ENCODE measurements at regions not wholly inside any gene's neighbourhood (a gene's known extent, or its start where the extent isn't known, plus 50 kb on each side); places are given as distances from the start of the nearest gene placed in this dataset.

DNA sequence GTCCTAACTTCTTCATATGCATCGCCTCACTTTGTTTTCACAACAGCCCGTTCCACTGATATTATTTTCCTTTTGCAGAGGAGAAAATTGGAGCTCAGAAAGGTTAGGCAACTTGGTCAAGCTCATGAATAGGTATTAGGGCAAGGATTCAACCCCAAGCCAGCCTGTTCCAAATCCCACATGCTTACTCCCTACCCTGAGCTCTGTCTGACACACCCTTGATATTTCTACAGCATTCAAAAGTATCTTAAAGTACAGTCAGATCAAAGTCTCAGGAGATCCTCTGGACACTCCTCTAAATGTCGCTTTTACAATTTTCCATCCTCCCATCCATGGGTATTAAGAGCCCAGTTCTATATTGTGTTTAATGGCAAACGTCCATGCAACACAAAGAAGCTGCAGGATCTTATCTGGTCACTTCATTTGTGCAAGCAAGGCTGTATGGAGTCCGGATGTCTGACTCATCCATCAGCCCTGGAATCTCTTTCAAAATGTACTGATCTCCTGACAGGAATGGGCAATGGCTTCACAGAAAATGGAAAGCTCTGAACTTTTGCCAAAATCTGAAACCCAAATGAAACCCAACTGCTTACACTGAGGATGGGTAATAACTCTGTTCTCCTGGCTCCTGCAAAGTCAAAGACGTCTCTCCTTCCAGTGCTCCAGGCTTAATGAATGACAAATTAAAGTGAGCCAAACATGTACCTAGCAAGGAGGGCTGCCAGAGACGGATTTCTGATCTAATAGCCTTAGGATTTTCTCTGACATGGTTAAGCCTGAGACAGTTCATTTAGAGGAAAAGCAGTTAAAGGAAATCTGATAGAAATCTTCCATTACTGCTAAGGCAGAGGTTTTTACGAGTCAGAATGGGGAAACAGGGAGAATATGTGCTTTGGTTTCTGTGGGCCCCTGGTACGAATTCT, 230.9 kb upstream of the RORA start:
- DNase-seq = no peak

DNA sequence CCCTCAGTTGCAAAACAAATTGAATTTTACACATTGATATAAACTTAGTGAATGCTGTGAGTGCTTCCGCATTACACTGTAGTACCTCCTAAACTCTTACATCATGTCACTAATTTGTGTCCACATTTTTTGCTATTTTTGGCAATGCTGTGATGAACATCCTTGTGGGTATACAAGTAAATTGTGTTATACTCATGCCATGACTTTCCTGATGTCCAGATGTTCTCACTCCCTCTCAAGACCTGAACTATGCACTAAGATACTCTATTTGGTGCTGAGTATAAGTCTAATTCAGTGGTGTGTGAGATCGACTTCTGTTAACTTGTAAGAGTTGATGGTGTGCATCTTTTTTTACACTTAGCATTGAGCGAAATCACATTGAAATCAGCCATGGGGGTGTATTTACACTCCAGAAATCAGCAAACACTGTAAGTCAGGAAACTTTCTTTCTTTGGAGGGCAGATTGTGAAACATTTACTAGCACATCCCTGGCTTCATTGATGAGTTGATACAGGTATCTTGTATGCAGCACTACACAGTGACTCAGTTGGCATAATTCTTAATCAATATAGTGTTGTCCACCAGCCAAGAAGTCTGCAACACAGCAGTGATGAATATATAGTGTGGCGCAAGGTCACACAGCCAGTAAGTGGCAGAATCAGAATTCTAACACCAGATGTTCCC, 228.1 kb upstream of the RORA start:
- no peak for DNase-seq

DNA sequence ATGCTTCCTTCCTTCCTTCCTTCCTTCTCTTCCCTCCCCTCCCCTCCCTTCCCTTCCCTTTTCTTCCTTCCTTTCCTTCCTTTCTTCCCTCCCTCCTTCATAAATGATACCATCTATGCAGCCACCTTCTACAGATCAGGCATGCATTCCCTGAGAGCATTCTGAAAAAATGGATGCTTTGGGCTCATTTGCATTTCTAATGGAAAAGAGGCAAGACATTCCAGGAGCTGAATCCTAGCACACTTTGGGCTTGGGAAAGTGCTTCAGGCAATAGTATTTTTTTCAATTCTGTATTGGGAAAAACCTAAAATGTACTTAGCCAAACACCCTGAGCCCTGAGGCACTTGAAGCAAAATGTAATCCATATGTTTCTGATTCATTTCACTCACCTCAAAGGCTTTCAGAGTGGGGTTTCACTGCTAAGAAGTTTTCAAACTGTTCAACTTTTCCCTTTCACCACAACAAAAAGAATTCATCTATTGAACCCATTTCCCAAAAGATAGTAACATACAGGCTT, 220.1 kb upstream of the RORA start:
- no peak for DNase-seq

DNA sequence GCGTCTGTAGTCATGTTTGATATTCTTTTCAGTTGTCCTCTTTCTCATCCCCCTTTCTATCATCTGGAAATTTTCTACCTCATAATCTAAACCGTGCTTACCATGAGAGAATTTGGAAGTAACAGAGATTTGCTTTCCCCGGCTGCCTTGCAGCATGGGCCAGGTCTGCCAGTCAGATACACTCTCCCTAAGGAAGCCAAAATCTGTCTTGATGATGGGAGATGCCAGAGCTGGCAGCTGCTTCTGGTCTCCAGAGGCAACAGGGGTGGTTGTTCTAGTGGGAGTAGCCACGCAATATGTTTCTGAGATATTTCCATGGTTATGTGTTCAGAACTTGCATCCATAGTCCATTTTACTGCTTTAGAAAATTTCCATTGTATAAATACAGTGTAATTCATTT, 218.9 kb upstream of the RORA start:
- no peak for DNase-seq

DNA sequence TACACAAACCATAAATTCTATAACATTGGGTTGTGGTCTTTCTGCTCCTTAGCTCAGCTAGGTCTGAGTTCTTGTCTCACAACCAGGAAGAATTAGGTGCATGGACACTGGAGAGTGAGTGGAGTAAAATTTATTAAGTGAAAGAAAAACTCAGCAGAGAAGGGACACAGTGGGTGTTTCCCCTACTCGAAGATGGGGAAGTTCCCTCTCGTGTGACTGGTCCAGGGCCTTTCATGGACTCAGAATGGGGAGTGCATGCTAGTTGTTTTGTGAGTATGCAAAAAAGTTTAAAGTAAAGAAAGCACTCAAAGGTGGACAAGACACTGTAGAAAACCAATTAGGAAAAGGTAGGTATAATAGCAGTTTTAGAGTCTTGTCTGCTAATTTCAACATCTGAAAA, 215.5 kb upstream of the RORA start:
- DNase-seq = no peak

DNA sequence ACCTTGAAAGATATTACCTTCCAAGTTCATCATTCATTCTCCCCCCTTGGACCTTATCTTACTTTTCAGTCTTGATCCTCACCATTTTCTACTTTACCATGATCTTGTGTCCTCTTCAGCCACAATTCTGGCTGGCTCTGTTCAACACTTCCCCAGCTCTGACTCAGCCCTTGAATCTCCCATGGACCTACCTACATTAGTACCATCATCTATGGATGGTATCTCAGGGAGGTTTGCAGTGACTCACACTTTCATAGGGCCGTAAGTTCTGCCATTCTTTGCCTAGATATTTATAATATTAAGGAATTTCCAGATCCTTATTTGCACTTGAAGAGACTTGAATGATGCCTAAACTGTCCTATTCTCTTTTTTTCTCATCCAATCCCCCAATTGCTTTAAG, 213.7 kb upstream of the RORA start:
- no peak for DNase-seq

DNA sequence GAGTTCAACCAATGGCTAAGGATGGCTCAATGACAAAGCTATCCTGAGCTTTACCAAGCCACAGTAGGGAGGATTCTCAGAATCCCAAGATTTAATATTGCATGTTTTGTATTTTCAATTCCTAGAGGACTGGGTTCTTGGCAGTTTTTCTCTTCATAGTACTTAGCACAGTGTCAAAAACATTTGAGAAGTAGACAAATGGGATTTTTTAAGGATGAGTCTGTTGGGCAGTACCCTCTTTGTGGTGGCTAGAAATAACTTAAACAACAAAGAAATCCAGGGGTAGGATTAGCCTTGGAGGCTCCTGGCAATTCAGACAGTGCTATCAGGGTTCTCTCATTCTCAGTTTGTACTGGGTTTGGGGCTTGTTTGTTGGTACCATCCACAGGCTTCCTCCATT, 212.8 kb upstream of the RORA start:
- DNase-seq = no peak

DNA sequence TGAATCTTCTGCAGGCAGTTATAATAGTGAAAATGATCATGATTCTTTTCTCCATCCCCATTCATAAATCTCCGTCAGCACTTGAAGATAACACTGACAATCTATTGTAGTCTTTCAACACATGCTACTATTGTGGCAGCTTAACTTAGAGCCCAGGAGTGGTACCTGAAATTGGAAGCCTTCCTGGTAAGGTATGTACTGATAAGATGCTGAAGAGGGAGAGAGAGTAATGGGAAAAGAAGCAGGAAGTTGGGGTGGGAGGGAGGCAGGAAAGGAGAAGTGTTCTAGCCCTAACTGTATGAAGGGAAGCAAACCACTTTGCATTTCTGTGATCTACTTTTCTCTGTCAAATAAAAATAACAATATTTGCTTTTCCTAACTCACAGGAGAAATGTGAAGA, 197.4 kb upstream of the RORA start:
- DNase-seq = no peak

DNA sequence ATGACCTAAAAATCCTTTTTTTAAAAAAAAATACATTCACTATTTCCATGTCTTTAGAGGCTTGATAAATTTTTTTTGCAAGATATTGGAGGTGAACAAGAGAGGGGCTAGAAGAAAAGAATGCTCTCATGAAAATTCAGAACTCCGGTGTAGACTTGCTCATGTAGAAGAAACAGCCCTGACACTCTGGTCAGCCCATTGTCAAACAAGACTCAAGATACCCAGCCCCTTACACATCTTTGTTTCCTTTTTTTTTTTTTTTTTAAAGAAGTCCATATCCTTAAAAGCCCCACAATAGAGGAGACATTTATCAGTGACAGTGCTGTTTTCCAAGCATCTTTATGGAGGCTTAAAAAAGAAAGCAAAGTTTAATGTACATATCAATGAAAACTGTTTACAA, 196.8 kb upstream of the RORA start:
- DNase-seq = no peak

DNA sequence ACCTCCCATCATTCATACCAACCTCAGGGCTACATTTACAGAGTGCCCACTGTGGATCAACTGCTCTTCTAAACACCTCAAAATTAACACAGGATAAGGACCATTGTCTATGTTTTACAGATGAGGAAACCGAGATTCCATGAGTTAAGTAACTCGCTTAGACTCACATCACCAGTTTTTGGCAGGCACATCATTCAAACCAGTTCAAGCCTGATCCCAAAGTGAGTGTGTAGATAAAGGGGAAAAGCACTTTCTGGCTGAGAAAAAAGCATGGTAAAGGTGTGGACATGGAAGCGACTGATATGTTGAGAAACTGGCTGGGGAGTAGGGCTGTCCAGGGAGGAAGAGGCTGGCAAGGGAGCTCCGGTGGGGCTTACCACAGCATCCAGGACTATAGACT, 193.7 kb upstream of the RORA start:
- no peak for DNase-seq

DNA sequence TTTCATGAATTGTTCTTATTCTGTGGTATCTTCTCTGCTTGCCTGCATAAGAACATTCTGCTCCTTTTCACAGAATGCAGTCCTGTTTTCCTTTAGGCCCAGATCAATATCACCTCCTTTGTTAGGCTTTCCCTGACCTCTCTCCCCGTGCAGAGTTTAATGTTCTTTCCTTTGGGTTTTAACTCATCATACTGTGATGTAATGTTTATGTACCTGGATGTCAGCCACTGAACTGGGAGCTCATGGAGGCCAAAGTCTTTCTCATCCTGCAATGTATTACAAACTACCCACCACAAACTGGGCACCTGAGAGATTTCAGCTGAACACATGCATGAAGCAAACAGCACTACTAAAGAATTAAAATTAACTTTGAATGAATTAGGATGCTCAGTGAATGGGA, 192.8 kb upstream of the RORA start:
- DNase-seq = no peak

DNA sequence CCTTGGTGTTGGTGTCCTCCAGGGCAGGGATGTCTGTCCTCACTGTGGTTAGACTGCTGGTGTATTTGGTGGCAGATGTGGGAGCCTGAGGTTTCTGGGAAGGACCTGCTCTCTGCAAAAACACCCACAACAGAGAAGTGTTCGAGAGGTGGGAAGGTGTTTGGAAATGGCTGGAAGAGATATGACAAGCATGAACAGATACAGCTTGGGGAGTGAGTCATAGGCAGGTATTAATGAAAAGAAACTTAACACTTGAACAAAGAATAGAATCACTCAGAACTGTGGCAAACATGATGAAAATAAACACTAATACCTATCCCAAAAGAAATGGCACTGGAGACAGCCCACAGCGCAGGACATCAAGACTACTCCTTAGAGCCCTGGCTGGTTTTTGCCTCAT, 192.4 kb upstream of the RORA start:
- no peak for DNase-seq

DNA sequence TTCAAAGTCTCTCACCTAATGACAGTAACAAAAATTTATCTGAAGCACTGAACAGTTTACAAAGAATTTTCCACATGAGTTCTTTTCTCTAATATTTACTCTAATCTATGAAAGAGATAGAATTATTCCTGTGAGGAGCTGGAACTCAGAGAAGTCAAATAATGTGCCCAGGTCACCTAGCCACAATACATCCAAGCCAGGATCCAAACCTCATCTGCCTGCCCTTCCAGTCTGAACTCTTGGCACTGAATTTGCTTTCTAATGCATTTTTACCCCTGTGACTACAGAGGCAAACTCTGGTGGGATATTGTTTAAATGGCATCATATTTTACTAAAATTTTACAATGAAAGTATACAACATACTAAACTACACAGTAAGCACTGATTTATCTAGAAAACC, 191.4 kb upstream of the RORA start:
- DNase-seq = no peak

DNA sequence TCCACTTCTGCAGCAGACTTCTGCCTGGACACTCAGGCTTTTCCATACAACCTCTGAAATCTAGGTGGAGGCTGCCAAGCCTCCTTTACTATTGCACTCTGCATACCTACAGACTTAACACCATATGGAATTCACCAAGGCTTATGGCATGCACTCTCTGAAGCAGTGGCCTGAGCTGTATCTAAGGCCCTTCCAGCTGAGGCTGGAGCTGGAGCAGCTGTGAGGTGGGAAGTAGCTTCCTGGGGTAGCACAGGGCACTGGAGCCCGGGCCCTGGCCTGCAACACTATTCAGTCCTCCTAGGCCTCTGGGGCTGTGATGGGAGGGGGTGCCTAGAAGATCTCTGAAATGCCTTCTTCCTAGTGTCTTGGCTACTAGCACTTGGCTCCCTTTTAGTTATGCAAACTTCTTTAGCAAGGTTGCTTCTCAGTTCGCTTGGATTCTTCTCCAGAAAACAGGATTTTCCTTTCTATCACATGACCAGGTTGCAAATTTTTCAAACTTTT, 186.6 kb upstream of the RORA start:
- DNase-seq = no peak

DNA sequence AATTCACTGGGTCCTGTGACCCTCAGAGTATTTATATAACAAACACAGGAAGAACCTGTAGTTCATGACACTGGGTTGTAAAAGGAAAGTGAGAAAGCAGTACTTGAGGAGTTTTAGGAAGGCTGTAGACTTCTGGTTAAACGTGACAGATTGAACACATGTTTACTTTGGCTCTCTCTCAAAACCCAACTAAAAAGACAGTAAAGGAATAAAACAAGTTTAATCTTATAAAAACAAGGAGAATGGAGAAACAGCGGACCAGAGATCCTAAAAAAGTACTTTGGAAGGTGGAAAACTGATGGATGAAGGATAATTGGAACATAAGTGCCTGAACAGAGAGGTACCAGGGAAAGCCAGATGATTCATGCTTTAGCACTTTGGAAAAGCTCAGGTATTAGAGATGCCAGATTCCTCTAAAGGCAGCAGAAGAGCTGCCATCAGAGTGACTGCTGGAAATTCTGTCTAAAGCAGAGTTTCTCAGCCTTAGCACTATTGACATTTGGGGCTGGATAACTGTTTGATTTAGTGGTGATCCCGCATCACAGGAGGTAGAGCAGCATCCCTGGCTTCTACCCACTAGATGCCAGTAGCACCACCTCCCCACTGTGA, 182.9 kb upstream of the RORA start:
- no peak for DNase-seq

DNA sequence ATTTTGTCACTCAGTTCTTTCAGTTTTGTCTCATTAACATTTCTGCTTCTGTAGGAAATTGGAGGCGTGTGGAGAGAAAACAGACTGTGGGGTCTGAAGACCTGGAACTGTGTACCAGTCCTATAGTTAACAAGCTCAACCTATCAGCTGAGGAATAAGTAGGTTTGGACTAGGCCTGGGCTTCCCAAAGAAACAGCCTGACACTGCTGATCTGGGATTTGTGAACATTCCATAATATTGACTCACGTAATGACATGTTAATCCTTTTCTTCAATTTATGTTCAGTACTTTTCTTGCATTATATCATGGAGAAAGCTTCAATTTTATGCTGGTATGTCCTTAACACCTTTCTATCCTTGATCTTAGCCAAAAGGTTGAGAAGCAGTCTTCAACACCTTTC, 181.6 kb upstream of the RORA start:
- DNase-seq = no peak

DNA sequence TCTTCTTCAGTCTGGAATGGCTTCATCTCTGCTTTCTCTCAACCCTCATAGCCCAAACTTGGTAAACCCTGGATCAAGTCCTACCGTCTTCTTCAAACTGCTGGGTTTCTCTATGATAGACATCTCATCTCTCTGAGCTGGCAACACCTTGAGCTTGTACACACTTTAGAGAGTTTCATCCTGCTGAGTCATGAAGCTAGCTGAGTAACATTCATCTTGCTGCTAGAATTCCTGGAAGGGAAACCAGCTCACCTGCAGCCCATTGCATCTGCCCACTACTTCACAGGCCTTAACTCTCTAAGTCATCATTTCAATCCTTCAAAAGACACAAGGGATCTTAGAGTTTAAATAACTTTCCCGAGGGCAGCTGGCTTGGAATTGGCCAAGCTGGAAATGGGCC, 175.5 kb upstream of the RORA start:
- DNase-seq = peak in 1 of 5 donors; percentile 6

DNA sequence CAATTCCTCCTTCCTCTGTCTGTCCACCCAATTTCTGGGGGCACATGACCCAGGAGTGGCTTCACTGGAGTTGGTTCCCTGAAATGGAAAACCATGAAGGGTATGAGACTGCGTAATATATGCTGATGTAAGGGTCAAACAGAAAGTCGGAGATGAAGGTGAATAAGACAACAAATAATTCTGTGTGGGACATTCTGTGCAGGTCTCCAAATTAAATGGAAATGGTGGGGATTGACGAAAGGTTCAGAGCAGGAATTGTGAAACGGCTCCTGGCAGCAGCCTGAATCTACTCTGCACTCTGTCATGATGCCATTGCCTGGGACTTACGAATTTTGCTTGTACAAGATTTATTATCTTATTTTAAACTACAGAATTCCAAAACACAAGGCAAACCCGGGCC, 174.8 kb upstream of the RORA start:
- DNase-seq = no peak

DNA sequence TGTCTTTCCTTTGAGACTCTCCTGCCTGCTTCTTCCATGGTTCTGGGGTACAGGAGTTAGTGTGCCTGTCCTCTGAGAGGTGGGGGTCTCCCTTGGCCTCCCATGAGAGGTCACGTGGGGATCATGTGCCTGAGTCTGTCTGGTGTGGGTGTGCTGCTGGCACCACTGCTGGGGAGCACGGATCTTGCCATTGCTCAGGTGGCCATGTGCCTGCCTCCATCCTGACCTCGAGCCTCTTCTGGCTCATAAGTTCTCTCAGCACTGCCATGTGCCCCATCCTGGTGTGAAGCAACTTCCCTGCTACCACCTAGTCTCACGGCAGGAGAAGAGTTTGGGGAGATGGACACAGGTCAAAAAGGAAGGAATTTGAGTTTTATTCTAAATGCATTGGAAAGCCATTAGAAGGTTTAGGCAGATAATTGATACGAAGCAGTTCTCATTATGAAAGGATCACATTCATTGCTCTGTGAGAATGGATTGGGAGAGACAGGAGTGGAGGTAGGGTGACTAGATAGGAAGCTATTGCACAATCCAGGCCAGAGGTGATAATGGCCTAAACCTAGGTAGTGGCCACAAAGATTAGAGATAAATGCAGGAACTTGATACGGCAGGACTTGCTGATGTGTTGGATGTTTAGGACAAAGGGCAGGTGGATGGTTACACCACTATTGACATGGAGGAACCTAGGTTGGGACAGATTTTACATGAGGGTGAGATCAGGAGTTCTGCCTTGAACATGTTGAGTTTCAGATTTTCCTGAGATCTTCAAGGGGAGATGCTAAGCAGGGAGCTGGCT, 173.0 kb upstream of the RORA start:
- no peak for DNase-seq

DNA sequence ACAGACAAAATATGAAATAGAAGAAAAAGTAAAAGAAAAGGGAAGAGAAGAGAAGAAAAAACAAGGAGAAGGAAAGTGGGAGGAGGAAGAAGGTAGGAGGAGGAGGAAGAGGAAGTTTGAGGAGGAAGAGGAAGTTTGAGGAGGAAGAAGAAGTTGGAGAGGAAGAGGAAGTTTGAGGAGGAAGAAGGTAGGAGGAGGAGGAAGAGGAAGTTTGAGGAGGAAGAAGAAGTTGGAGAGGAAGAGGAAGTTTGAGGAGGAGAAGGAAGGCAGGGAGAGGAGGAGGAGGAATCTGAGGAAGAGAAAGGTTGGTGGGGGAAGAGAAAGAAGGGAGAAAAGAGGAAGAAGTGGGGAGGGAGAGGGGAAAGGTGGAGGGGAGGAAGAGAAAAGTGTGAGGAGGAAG, 169.2 kb upstream of the RORA start:
- DNase-seq = no peak

DNA sequence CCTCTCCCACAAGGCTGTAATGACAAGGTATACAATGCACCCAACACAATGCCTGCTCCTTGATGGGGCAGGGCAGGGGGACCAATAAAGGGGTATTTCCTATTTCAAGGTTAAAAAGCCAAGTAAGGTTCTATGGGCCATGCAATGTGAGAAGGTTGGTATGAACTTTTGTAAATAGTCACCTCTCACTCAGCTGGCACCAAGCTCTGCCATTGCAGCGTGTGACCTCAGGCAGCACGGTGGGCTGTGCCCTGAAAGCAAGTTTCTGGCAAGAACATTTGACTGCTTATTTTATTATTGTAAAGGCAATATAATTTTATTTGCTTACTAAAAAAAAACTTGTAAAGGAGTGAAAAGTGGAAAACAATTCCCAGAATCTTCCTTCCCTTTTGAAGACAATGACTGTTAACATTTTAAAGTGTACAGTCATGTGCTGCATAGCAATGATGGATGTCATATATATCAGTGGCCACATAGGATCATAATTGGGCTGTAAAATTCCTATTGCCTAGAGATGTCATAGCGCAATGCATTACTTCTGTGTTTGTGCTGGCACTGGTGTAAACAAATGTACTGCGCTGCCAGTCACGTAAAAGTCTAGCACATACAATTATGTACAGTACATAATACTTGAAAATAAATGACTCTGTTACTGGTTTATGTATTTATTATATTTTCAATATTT, 167.3 kb upstream of the RORA start:
- DNase-seq = no peak

DNA sequence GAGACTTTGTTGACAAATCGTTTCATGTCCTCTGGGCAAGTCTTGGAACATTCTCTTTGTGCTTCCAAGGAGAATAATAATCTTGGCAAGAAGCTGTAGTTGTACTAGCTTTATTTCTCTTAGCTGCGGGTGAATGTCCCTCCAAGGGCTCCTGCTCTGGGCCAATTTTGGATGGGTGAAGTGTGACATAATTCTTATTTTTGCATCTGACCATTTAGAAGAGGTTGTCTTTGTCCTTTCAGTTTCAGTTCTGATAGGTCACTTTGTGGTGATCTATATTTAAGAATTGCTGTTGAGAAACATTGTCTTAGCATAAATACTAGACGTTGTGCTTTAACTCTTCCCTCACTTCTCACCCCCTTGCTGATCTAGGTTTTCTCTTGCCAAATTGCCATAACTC, 164.8 kb upstream of the RORA start:
- DNase-seq = no peak
